Uterus (tissue), 3 donors: ENCODE measurements at regions not wholly inside any gene's neighbourhood (a gene's known extent, or its start where the extent isn't known, plus 50 kb on each side); places are given as distances from the start of the nearest gene placed in this dataset.

Experiments used
- DNase-seq, 2 donors: peaks; one replicate each; pipeline ENCODE4 v3.0.0-alpha.2; 2019 to 2020
- H3K27ac ChIP-seq, 2 donors: fragments of 200-600 bp; sonication (generic); 1 replicate in 1 of 2; 2 replicates in 1 of 2; pipeline ENCODE4 v1.5.1; 2016 to 2018
- H3K27me3 ChIP-seq, 2 donors: fragments of 200-600 bp; sonication (generic); one replicate each; pipeline ENCODE4 v1.5.1; 2018 to 2019; ENCODE audit warnings: control low read depth in 1 of 2
- H3K36me3 ChIP-seq, 2 donors: fragments of 200-600 bp; sonication (generic); one replicate each; pipeline ENCODE4 v1.5.1; 2019; ENCODE audit warnings: control low read depth in 1 of 2
- H3K4me1 ChIP-seq, 2 donors: fragments of 200-600 bp; sonication (generic); one replicate each; pipeline ENCODE4 v1.5.1; 2018 to 2019; ENCODE audit warnings: control low read depth in 1 of 2
- H3K4me3 ChIP-seq, 2 donors: fragments of 200-600 bp; sonication (generic); 1 replicate in 1 of 2; 2 replicates in 1 of 2; pipeline ENCODE4 v1.5.1; 2018 to 2019; ENCODE audit warnings: mild to moderate bottlenecking in 1 of 2
- H3K9me3 ChIP-seq, 2 donors: fragments of 200-600 bp; sonication (generic); one replicate each; pipeline ENCODE4 v1.5.1; 2019; ENCODE audit warnings: control low read depth in 1 of 2
- POLR2A ChIP-seq, 2 donors: fragments of 450-650 bp; IDR thresholded peaks; one replicate each; pipeline ENCODE4 v1.6.1; 2016; ENCODE audit warnings: antibody characterized with exemption in 2 of 2, mild to moderate bottlenecking in 1 of 2, moderate library complexity in 1 of 2
- intact Hi-C: fragments of 100-400 bp; cut with DNase I; formaldehyde crosslinking; loops from one replicate; pipeline ENCODE4 v1.15.1; 2023; ENCODE audit warnings: low total_unique reads
- TF ChIP-seq, protein P1 (sequence below), 4 experiments: fragments of 200-600 bp in 2 of 4; fragments of 450-650 bp in 2 of 4; sonication (generic) in 2 of 4; IDR thresholded peaks; one replicate each; pipeline ENCODE4 v1.5.1; 2016 to 2019; ENCODE audit warnings: antibody characterized with exemption in 4 of 4, mild to moderate bottlenecking in 2 of 4, moderate library complexity in 1 of 4
- donor health status: DM: yes; HTN: yes; CAD: no.

DNA sequence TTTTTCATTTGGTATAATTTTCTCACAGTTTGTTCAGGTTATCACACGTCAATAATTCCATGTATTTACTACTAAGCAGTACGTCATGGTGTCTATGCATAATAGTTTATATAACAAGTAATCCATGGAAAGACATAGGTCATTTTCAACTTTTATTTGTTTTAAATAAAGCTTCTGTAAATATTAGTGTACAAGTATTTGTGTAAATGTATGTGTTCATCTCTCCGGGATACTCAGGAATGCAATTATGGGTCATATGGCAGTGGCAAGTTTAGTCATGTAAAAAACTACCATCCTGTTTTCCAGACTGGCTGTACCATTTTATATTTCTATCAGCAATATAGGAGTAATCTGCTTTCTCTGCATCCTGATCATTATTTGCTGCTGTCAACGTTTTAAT is 231.1 kb upstream of the ZNF804A start:
- Histone ChIP-seq H3K27ac (no peak overlapping the region), H3K4me3 (no peak overlapping the region), H3K9me3 (no peaks in the 10 kb centered on the region), H3K36me3 (no peaks in the 10 kb centered on the region), H3K27me3 (no peaks in the 10 kb centered on the region), H3K4me1 (no peaks in the 10 kb centered on the region)
- intact Hi-C loops = no loop called here
- no peak for DNase-seq
- TF ChIP-seq, protein P1, sequence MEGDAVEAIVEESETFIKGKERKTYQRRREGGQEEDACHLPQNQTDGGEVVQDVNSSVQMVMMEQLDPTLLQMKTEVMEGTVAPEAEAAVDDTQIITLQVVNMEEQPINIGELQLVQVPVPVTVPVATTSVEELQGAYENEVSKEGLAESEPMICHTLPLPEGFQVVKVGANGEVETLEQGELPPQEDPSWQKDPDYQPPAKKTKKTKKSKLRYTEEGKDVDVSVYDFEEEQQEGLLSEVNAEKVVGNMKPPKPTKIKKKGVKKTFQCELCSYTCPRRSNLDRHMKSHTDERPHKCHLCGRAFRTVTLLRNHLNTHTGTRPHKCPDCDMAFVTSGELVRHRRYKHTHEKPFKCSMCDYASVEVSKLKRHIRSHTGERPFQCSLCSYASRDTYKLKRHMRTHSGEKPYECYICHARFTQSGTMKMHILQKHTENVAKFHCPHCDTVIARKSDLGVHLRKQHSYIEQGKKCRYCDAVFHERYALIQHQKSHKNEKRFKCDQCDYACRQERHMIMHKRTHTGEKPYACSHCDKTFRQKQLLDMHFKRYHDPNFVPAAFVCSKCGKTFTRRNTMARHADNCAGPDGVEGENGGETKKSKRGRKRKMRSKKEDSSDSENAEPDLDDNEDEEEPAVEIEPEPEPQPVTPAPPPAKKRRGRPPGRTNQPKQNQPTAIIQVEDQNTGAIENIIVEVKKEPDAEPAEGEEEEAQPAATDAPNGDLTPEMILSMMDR (IDR thresholded peaks at IDR 0.05) = no peak
- TF ChIP-seq POLR2A (IDR thresholded peaks at IDR 0.05) = no peak

DNA sequence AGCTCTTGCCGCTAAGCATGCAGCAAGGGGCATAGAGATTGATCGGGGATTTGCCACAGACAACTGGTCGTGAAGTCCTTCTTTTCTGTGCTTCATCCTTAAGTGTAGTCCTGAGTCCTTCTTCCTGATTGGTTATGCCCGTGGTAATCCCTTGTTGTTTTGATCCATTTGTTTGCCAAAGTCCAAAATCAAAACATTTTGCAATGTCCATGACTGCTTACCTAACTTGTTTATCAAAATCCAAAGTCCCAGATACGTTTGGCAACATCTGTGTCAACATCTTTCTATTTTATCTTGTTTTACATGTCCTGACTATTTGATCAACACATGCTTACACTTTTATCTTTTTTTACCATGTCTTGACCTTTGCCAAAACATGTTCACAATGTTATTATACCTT is 229.0 kb upstream of the ZNF804A start:
- H3K36me3 ChIP-seq = no peaks in the 10 kb centered on the region
- DNase-seq = no peak
- no peak overlapping the region for H3K27ac ChIP-seq
- H3K27me3 ChIP-seq = no peaks in the 10 kb centered on the region
- intact Hi-C loops = no loop called here
- H3K4me1 ChIP-seq = no peaks in the 10 kb centered on the region
- no peaks in the 10 kb centered on the region for H3K9me3 ChIP-seq
- no peak for TF ChIP-seq POLR2A (IDR thresholded peaks at IDR 0.05)
- TF ChIP-seq, protein P1 (IDR thresholded peaks at IDR 0.05) = no peak
- no peak overlapping the region for H3K4me3 ChIP-seq

DNA sequence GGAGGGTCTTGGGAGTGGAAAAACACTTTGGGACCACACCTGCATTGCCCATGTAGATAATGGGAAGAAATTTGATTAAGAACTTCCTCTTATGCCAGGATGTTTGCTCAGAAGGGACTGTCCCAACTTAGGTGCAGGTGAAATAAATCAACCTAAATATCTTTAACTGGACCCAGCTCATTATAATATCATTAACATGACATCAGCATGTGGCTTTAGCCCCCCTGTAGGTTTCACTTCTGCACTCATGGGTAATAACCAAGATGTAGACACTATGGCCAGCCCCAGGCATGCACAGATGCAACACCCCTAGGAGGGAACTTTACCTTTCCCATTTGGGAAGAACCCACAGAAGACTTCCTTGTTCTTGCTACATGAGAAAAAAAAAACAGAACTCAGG is 227.4 kb upstream of the ZNF804A start:
- no peak overlapping the region for H3K27ac ChIP-seq
- H3K27me3 ChIP-seq = no peaks in the 10 kb centered on the region
- H3K4me1 ChIP-seq = no peaks in the 10 kb centered on the region
- TF ChIP-seq POLR2A (IDR thresholded peaks at IDR 0.05) = no peak
- TF ChIP-seq, protein P1 (IDR thresholded peaks at IDR 0.05) = no peak
- no peaks in the 10 kb centered on the region for H3K36me3 ChIP-seq
- H3K4me3 ChIP-seq = no peak overlapping the region
- DNase-seq = no peak
- intact Hi-C loops = no loop called here
- no peaks in the 10 kb centered on the region for H3K9me3 ChIP-seq

DNA sequence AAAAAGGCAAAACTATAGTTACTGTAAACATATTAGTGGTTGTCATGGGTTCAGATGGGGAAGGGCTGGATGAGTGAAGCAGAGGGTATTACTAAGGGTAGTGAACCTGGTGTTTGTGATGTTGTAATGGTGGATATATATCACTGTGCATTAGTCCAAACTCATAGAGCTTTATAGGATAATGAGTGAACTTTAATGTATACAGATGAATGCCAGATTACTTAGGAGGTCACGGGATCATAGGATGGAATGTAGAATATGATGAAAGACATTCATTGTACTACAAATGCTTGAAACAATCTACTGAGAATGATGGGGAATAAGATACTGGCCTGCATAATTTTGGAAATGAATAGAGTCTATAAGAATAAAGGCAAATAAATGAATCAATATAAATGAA is 226.7 kb upstream of the ZNF804A start:
- H3K36me3 ChIP-seq = no peaks in the 10 kb centered on the region
- H3K4me1 ChIP-seq = no peaks in the 10 kb centered on the region
- no peaks in the 10 kb centered on the region for H3K27me3 ChIP-seq
- H3K4me3 ChIP-seq = no peak overlapping the region
- no peak for DNase-seq
- no peak overlapping the region for H3K27ac ChIP-seq
- no peaks in the 10 kb centered on the region for H3K9me3 ChIP-seq
- TF ChIP-seq POLR2A (IDR thresholded peaks at IDR 0.05) = no peak
- TF ChIP-seq, protein P1 (IDR thresholded peaks at IDR 0.05) = no peak
- intact Hi-C loops = no loop called here

DNA sequence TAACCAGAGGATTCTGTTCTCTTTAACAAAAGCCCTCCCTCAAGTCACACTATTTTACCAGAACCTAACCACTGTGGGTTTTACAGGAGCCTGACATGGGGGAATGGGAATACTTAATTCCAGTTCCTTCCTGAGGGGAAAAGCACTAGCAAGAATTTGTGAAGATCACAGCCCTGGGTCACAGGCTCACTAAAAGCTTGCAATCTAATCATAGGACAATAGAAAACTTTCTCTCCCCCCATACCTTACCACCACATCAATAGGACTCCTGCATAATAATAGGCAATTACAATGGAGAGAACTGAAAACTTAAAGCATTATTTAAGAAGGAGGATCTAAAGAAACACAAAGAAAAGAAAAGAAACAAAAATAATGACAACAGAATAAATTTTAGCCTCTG is 225.8 kb upstream of the ZNF804A start:
- DNase-seq = no peak
- TF ChIP-seq POLR2A (IDR thresholded peaks at IDR 0.05) = no peak
- TF ChIP-seq, protein P1 (IDR thresholded peaks at IDR 0.05) = no peak
- H3K9me3 ChIP-seq = no peaks in the 10 kb centered on the region
- H3K27ac ChIP-seq = no peak overlapping the region
- no peaks in the 10 kb centered on the region for H3K4me1 ChIP-seq
- no peak overlapping the region for H3K4me3 ChIP-seq
- intact Hi-C loops = no loop called here
- no peaks in the 10 kb centered on the region for H3K27me3 ChIP-seq
- no peaks in the 10 kb centered on the region for H3K36me3 ChIP-seq
